ENCODE measurements at regions not wholly inside any gene's neighbourhood (a gene's known extent, or its start where the extent isn't known, plus 50 kb on each side); places are given as distances from the start of the nearest gene placed in this dataset.

- in situ Hi-C loops (cut with HindIII; ENCODE audit: low pct_unique_long_range_greater_than_20kb, low sequenced_read_pairs) (no loop called here), intact Hi-C loops (cut with micrococcal nuclease; ENCODE audit: unreplicated experiment) (no loop called here)
- H3K4me1 ChIP-seq (ENCODE audit: control insufficient read depth, insufficient read depth, low read length) = 0 out of 2 replicates have a peak, but pooled peaks cover 3% of the 10 kb centered on the region
- no TSS peak for BruUV-seq (replicated peaks)
- no peak for ATAC-seq
- no peaks in the 10 kb centered on the region for H3K9me3 ChIP-seq (ENCODE audit: control insufficient read depth, insufficient read depth, low read depth, low read length)
- CTCF ChIA-PET = no interaction called here
- H3K27ac ChIP-seq (ENCODE audit: low read length) = no peak overlapping the region
- no peaks in the 10 kb centered on the region for H3K27me3 ChIP-seq (ENCODE audit: control insufficient read depth, insufficient read depth, low read length)
- H3K36me3 ChIP-seq (ENCODE audit: control insufficient read depth, insufficient read depth, low read length) = no peaks in the 10 kb centered on the region
- no peak for DNase-seq (ENCODE audit: low read depth, low spot score)
- no peak overlapping the region for H3K4me3 ChIP-seq (ENCODE audit: low read depth in 2 of 2, low read length in 2 of 2)
- POLR2A ChIA-PET = no interaction called here
- TF ChIP-seq, protein P1, sequence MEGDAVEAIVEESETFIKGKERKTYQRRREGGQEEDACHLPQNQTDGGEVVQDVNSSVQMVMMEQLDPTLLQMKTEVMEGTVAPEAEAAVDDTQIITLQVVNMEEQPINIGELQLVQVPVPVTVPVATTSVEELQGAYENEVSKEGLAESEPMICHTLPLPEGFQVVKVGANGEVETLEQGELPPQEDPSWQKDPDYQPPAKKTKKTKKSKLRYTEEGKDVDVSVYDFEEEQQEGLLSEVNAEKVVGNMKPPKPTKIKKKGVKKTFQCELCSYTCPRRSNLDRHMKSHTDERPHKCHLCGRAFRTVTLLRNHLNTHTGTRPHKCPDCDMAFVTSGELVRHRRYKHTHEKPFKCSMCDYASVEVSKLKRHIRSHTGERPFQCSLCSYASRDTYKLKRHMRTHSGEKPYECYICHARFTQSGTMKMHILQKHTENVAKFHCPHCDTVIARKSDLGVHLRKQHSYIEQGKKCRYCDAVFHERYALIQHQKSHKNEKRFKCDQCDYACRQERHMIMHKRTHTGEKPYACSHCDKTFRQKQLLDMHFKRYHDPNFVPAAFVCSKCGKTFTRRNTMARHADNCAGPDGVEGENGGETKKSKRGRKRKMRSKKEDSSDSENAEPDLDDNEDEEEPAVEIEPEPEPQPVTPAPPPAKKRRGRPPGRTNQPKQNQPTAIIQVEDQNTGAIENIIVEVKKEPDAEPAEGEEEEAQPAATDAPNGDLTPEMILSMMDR (IDR thresholded peaks at IDR 0.05) = no peak
- TF ChIP-seq SIN3A (IDR thresholded peaks at IDR 0.05; ENCODE audit: borderline replicate concordance, insufficient read depth, low read depth, low read length) (no peak), TCF7L2 (IDR thresholded peaks at IDR 0.05; ENCODE audit: low read depth, low read length) (no peak), POLR2AphosphoS5 (IDR thresholded peaks at IDR 0.05; ENCODE audit: low read depth, low read length) (no peak), REST (IDR thresholded peaks at IDR 0.05; ENCODE audit: insufficient read depth in 1 of 2, low read depth in 2 of 2, low read length in 1 of 2) (no peak)
Observed at GRCh38 chr2:226639550-226639949, 160.1 kb downstream of the IRS1 start.

GRCh38 chr2:226638576-226638975, 161.0 kb downstream of the IRS1 start:
- H3K4me3 ChIP-seq (ENCODE audit: low read depth in 2 of 2, low read length in 2 of 2) = no peak overlapping the region
- no peak overlapping the region for H3K27ac ChIP-seq (ENCODE audit: low read length)
- ChIA-PET CTCF (no interaction called here), POLR2A (no interaction called here)
- in situ Hi-C loops (cut with HindIII; ENCODE audit: low pct_unique_long_range_greater_than_20kb, low sequenced_read_pairs) (no loop called here), intact Hi-C loops (cut with micrococcal nuclease; ENCODE audit: unreplicated experiment) (no loop called here)
- H3K9me3 ChIP-seq (ENCODE audit: control insufficient read depth, insufficient read depth, low read depth, low read length) = no peaks in the 10 kb centered on the region
- no peaks in the 10 kb centered on the region for H3K4me1 ChIP-seq (ENCODE audit: control insufficient read depth, insufficient read depth, low read length)
- no peak for ATAC-seq
- TF ChIP-seq TCF7L2 (IDR thresholded peaks at IDR 0.05; ENCODE audit: low read depth, low read length) (no peak), REST (IDR thresholded peaks at IDR 0.05; ENCODE audit: insufficient read depth in 1 of 2, low read depth in 2 of 2, low read length in 1 of 2) (no peak), SIN3A (IDR thresholded peaks at IDR 0.05; ENCODE audit: borderline replicate concordance, insufficient read depth, low read depth, low read length) (no peak), POLR2AphosphoS5 (IDR thresholded peaks at IDR 0.05; ENCODE audit: low read depth, low read length) (no peak)
- TF ChIP-seq, protein P1 (IDR thresholded peaks at IDR 0.05) = no peak
- no peaks in the 10 kb centered on the region for H3K27me3 ChIP-seq (ENCODE audit: control insufficient read depth, insufficient read depth, low read length)
- no peaks in the 10 kb centered on the region for H3K36me3 ChIP-seq (ENCODE audit: control insufficient read depth, insufficient read depth, low read length)
- BruUV-seq (replicated peaks) = no TSS peak
- no peak for DNase-seq (ENCODE audit: low read depth, low spot score)

All from Panc1 (cell line).